SK-N-SH treated with all-trans-retinoic acid at 6 μM for 48 hours (cell line): ENCODE measurements at regions not wholly inside any gene's neighbourhood (a gene's known extent, or its start where the extent isn't known, plus 50 kb on each side); places are given as distances from the start of the nearest gene placed in this dataset.

Experiments used
- ATAC-seq: fragments of 200-7000 bp; cut with Tn5 transposase; 3 replicates; pipeline ENCODE4 v1.9.1; 2020; ENCODE audit warnings: mild to moderate bottlenecking, moderate library complexity
- ARNTL ChIP-seq: fragments of 450-650 bp; formaldehyde crosslinking; IDR thresholded peaks from 2 replicates; pipeline ENCODE4 v1.5.0; 2020; ENCODE audit warnings: low read depth, mild to moderate bottlenecking, moderate library complexity, borderline replicate concordance
- BACH2 ChIP-seq: fragments of 250-450 bp; sonication (Bioruptor Pico); IDR thresholded peaks from 2 replicates; pipeline ENCODE4 v1.9.0; 2021; ENCODE audit warnings: mild to moderate bottlenecking, borderline replicate concordance
- CREB5 ChIP-seq: fragments of 250-450 bp; sonication (Bioruptor Pico); IDR thresholded peaks from 2 replicates; pipeline ENCODE4 v1.5.1; 2020; ENCODE audit warnings: low read depth, mild to moderate bottlenecking, moderate library complexity
- CSDC2 ChIP-seq: fragments of 250-450 bp; sonication (Bioruptor Pico); IDR thresholded peaks from 2 replicates; pipeline ENCODE4 v1.5.0; 2020; ENCODE audit warnings: mild to moderate bottlenecking, moderate library complexity
- CSRNP3 ChIP-seq: fragments of 250-450 bp; sonication (Bioruptor Pico); IDR thresholded peaks from 2 replicates; pipeline ENCODE4 v1.5.1; 2021; ENCODE audit warnings: mild to moderate bottlenecking, moderate library complexity
- ESRRG ChIP-seq: fragments of 250-450 bp; sonication (Bioruptor Pico); IDR thresholded peaks from 2 replicates; pipeline ENCODE4 v1.6.1; 2021; ENCODE audit warnings: mild to moderate bottlenecking
- GLIS3 ChIP-seq: fragments of 250-450 bp; sonication (Bioruptor Pico); IDR thresholded peaks from 2 replicates; pipeline ENCODE4 v1.5.0; 2020; ENCODE audit warnings: mild to moderate bottlenecking, moderate library complexity
- ISL1 ChIP-seq: fragments of 250-450 bp; sonication (Bioruptor Pico); IDR thresholded peaks from 2 replicates; pipeline ENCODE4 v2.1.2; 2022; ENCODE audit warnings: mild to moderate bottlenecking, moderate library complexity
- PPARA ChIP-seq: fragments of 250-450 bp; sonication (Bioruptor Pico); IDR thresholded peaks from 2 replicates; pipeline ENCODE4 v1.5.0; 2020; ENCODE audit warnings: mild to moderate bottlenecking, borderline replicate concordance
- RARB ChIP-seq: fragments of 250-450 bp; sonication (Bioruptor Pico); IDR thresholded peaks from 2 replicates; pipeline ENCODE4 v1.8.0; 2021; ENCODE audit warnings: mild to moderate bottlenecking, moderate library complexity
- SNAI2 ChIP-seq: fragments of 250-450 bp; sonication (Bioruptor Pico); IDR thresholded peaks from 2 replicates; pipeline ENCODE4 v1.5.0; 2020; ENCODE audit warnings: mild to moderate bottlenecking, moderate library complexity
- TCF4 ChIP-seq: fragments of 250-450 bp; sonication (Bioruptor Pico); IDR thresholded peaks from 2 replicates; pipeline ENCODE4 v1.8.0; 2021; ENCODE audit warnings: mild to moderate bottlenecking, moderate library complexity, borderline replicate concordance
- ZC3H10 ChIP-seq: fragments of 250-450 bp; sonication (Bioruptor Pico); IDR thresholded peaks from 2 replicates; pipeline ENCODE4 v1.5.1; 2021; ENCODE audit warnings: mild to moderate bottlenecking, moderate library complexity
- ZFP3 ChIP-seq: fragments of 250-450 bp; sonication (Bioruptor Pico); IDR thresholded peaks from 2 replicates; pipeline ENCODE4 v1.5.0; 2020; ENCODE audit warnings: mild to moderate bottlenecking, moderate library complexity
- ZFP30 ChIP-seq: fragments of 450-650 bp; formaldehyde crosslinking; IDR thresholded peaks from 2 replicates; pipeline ENCODE4 v1.5.0; 2022; ENCODE audit warnings: mild to moderate bottlenecking, moderate library complexity
- ZNF565 ChIP-seq: fragments of 450-650 bp; formaldehyde crosslinking; conservative IDR thresholded peaks from 2 replicates; pipeline ENCODE4 v1.5.0; 2020; ENCODE audit warnings: low read depth, mild to moderate bottlenecking, moderate library complexity
- TF ChIP-seq, protein P1 (sequence below): fragments of 250-450 bp; sonication (Bioruptor Pico); IDR thresholded peaks from 2 replicates; pipeline ENCODE4 v1.8.0; 2020; ENCODE audit warnings: mild to moderate bottlenecking, moderate library complexity, borderline replicate concordance
- TF ChIP-seq, protein P2 (sequence below): fragments of 250-450 bp; sonication (Bioruptor Pico); IDR thresholded peaks from 2 replicates; pipeline ENCODE4 v1.5.0; 2020; ENCODE audit warnings: mild to moderate bottlenecking, moderate library complexity
- TF ChIP-seq, protein P3 (sequence below): fragments of 250-450 bp; sonication (Bioruptor Pico); IDR thresholded peaks from 2 replicates; pipeline ENCODE4 v1.8.0; 2021; ENCODE audit warnings: low read depth, mild to moderate bottlenecking, moderate library complexity, borderline replicate concordance

DNA sequence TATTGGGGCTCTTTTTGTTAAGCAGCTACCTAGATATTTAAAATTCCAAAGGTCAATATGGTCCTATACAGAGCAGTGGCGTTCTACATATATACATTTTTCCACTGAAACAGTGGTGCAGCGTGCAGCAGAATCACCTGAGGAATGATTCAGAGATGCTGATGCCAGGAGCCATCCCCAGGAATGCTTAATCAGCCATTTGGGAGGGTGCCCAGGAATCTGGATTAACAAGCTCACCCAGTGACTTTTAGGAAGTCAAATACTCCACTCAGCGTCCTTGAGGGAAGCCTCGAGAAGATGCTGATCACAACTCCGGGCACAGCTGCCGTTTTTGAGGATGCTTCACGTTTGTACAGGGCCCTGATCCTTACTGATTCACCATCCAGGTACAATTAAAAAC is 82.6 kb upstream of the ARHGEF3 start:
- no peak for ATAC-seq
- TF ChIP-seq ZFP3 (CRISPR knock-in tag) (0 out of 2 replicates have a peak, but pooled peaks have one; percentile 57), ZNF565 (CRISPR knock-in tag) (no peak), TCF4 (CRISPR knock-in tag) (no peak)
- TF ChIP-seq, protein P1, sequence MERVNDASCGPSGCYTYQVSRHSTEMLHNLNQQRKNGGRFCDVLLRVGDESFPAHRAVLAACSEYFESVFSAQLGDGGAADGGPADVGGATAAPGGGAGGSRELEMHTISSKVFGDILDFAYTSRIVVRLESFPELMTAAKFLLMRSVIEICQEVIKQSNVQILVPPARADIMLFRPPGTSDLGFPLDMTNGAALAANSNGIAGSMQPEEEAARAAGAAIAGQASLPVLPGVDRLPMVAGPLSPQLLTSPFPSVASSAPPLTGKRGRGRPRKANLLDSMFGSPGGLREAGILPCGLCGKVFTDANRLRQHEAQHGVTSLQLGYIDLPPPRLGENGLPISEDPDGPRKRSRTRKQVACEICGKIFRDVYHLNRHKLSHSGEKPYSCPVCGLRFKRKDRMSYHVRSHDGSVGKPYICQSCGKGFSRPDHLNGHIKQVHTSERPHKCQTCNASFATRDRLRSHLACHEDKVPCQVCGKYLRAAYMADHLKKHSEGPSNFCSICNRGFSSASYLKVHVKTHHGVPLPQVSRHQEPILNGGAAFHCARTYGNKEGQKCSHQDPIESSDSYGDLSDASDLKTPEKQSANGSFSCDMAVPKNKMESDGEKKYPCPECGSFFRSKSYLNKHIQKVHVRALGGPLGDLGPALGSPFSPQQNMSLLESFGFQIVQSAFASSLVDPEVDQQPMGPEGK (CRISPR knock-in tag) = no peak
- TF ChIP-seq, all 23 proteins: peak for 1

DNA sequence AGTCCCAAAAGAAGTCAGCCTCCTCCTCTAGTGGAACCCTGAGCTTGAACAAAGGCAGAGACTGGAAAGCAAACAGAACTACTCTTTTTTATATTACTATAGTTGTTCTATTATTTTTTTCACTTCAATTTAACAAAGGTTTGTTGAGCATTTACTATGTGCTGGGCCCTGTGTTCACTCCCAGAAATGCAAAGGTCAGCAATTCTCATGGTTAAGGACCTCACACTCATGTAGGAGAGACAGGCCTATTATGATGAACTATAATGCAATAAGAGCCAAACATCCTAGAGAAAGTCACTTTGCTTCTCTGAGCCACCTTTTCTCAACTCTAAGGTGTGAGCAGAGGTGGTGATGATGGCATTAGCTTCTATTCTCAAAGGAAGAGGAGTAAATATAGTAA is 82.1 kb upstream of the ARHGEF3 start:
- ATAC-seq = no peak

DNA sequence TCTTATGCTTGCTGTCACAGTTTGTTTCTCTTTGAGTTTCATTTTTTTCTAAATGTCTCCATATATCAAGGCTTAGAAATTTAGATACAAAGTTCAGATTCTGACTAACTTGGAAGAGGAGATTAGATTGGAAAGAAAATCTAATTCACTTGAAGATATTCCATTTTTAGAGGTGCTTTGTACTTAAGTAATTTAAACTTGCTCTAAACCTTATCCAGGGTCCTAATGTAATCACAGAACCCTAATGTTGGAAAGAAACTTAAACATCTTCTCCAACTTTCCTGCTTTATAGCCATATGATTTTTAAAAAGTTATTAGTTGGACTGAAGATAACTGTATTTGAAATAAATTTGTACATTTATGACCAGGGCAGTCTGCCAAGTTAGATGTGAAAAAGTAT is 81.1 kb upstream of the ARHGEF3 start:
- TF ChIP-seq ZC3H10 (CRISPR knock-in tag) = no peak
- ATAC-seq = no peak

More for the DNA sequence above, 82.1 kb upstream of the ARHGEF3 start:
- TF ChIP-seq, protein P2, sequence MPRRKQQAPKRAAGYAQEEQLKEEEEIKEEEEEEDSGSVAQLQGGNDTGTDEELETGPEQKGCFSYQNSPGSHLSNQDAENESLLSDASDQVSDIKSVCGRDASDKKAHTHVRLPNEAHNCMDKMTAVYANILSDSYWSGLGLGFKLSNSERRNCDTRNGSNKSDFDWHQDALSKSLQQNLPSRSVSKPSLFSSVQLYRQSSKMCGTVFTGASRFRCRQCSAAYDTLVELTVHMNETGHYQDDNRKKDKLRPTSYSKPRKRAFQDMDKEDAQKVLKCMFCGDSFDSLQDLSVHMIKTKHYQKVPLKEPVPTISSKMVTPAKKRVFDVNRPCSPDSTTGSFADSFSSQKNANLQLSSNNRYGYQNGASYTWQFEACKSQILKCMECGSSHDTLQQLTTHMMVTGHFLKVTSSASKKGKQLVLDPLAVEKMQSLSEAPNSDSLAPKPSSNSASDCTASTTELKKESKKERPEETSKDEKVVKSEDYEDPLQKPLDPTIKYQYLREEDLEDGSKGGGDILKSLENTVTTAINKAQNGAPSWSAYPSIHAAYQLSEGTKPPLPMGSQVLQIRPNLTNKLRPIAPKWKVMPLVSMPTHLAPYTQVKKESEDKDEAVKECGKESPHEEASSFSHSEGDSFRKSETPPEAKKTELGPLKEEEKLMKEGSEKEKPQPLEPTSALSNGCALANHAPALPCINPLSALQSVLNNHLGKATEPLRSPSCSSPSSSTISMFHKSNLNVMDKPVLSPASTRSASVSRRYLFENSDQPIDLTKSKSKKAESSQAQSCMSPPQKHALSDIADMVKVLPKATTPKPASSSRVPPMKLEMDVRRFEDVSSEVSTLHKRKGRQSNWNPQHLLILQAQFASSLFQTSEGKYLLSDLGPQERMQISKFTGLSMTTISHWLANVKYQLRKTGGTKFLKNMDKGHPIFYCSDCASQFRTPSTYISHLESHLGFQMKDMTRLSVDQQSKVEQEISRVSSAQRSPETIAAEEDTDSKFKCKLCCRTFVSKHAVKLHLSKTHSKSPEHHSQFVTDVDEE (CRISPR knock-in tag) = no peak
- TF ChIP-seq PPARA (CRISPR knock-in tag) = no peak
- TF ChIP-seq CSDC2 (CRISPR knock-in tag) = no peak
- TF ChIP-seq ESRRG (CRISPR knock-in tag) = no peak
- TF ChIP-seq CREB5 = no peak
- TF ChIP-seq ISL1 = no peak
- no peak for TF ChIP-seq ZFP30

DNA sequence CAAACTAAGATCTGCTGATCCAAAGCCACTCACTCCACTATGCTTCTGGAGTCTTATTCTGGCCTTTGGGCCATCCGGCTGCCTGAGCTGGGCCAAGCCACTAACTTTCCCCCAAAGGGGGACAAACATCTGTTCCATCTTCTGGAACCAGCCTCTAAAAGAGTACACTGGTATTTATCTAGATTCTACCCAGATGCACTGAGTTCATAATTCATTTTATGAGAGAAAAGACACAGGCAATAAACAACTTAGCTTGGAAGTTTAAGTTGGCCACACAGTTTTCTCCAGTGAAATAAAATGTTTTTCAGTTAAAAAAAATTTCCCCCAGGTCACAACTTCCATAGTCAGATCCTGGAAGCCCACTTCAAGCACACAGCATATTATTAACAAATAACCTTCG is 80.1 kb upstream of the ARHGEF3 start:
- no peak for ATAC-seq

More for the DNA sequence above, 80.1 kb upstream of the ARHGEF3 start:
- TF ChIP-seq ZNF565 (CRISPR knock-in tag) = no peak
- TF ChIP-seq, protein P2 (CRISPR knock-in tag) = no peak
- TF ChIP-seq, protein P1 (CRISPR knock-in tag) = no peak
- no peak for TF ChIP-seq RARB (CRISPR knock-in tag)
- TF ChIP-seq SNAI2 (CRISPR knock-in tag) = no peak
- no peak for TF ChIP-seq CSRNP3 (CRISPR knock-in tag)
- no peak for TF ChIP-seq BACH2 (CRISPR knock-in tag)
- TF ChIP-seq, protein P3, sequence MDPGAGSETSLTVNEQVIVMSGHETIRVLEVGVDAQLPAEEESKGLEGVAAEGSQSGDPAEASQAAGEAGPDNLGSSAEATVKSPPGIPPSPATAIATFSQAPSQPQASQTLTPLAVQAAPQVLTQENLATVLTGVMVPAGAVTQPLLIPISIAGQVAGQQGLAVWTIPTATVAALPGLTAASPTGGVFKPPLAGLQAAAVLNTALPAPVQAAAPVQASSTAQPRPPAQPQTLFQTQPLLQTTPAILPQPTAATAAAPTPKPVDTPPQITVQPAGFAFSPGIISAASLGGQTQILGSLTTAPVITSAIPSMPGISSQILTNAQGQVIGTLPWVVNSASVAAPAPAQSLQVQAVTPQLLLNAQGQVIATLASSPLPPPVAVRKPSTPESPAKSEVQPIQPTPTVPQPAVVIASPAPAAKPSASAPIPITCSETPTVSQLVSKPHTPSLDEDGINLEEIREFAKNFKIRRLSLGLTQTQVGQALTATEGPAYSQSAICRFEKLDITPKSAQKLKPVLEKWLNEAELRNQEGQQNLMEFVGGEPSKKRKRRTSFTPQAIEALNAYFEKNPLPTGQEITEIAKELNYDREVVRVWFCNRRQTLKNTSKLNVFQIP (CRISPR knock-in tag) = no peak
- TF ChIP-seq CSDC2 (CRISPR knock-in tag) = no peak
- TF ChIP-seq GLIS3 (CRISPR knock-in tag) = no peak
- TF ChIP-seq ARNTL = no peak
